GM23248 (cell line): ENCODE measurements at regions not wholly inside any gene's neighbourhood (a gene's known extent, or its start where the extent isn't known, plus 50 kb on each side); places are given as distances from the start of the nearest gene placed in this dataset.

Experiments
- EZH2 ChIP-seq: fragments of 200-600 bp; sonication (generic); IDR thresholded peaks from 2 replicates; pipeline ENCODE4 v1.6.1; 2018; ENCODE audit warnings: antibody characterized with exemption, mild to moderate bottlenecking; ENCODE audit not compliant: insufficient read depth, poor library complexity, severe bottlenecking
- EZH2phosphoT487 ChIP-seq: fragments of 200-600 bp; sonication (generic); IDR thresholded peaks from 2 replicates; pipeline ENCODE4 v1.6.1; 2018; ENCODE audit warnings: antibody characterized with exemption, moderate library complexity, mild to moderate bottlenecking, low read depth; ENCODE audit not compliant: insufficient read depth

- TF ChIP-seq EZH2phosphoT487, result no peak
- no peak for TF ChIP-seq EZH2
Observed at GRCh38 chr2:2657121-2657962, 326.3 kb upstream of the MYT1L start.
